Sigmoid colon (tissue), 3 donors: ENCODE measurements at regions not wholly inside any gene's neighbourhood (a gene's known extent, or its start where the extent isn't known, plus 50 kb on each side); places are given as distances from the start of the nearest gene placed in this dataset.

Source experiments
- POLR2A ChIP-seq, 2 donors: fragments of 450-650 bp; IDR thresholded peaks; one replicate each; pipeline ENCODE4 v1.6.1; 2016; ENCODE audit warnings: antibody characterized with exemption in 2 of 2, mild to moderate bottlenecking in 2 of 2, moderate library complexity in 2 of 2
- TF ChIP-seq, protein P1 (sequence below), 4 experiments: fragments of 450-650 bp in 3 of 4; fragments of 200-600 bp in 1 of 4; IDR thresholded peaks; one replicate each; pipeline ENCODE4 v1.5.1; 2016 to 2019; ENCODE audit warnings: antibody characterized with exemption in 4 of 4, mild to moderate bottlenecking in 3 of 4, moderate library complexity in 2 of 4

DNA sequence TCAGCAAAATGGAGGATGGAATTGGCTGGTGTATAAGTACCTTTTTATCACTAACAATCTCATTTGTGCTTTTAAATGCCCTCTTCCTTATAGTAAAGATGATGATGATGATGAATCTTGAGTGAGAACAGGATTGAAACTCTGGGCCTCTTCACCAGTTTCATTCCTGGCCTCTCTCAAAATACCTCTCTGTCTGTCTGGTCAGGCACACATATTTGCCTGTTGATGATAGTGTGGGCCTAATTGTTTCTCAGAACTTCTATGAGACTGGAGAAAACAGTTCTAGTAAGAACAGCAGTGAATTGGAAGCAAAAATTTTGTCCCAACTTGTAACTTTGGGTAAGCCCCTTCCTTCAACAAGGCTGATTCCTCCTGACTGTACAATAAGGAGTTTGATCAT, 94.4 kb upstream of the RGS4 start:
- no peak for TF ChIP-seq POLR2A (IDR thresholded peaks at IDR 0.05)
- TF ChIP-seq, protein P1, sequence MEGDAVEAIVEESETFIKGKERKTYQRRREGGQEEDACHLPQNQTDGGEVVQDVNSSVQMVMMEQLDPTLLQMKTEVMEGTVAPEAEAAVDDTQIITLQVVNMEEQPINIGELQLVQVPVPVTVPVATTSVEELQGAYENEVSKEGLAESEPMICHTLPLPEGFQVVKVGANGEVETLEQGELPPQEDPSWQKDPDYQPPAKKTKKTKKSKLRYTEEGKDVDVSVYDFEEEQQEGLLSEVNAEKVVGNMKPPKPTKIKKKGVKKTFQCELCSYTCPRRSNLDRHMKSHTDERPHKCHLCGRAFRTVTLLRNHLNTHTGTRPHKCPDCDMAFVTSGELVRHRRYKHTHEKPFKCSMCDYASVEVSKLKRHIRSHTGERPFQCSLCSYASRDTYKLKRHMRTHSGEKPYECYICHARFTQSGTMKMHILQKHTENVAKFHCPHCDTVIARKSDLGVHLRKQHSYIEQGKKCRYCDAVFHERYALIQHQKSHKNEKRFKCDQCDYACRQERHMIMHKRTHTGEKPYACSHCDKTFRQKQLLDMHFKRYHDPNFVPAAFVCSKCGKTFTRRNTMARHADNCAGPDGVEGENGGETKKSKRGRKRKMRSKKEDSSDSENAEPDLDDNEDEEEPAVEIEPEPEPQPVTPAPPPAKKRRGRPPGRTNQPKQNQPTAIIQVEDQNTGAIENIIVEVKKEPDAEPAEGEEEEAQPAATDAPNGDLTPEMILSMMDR (IDR thresholded peaks at IDR 0.05): no peak
